Parathyroid adenoma (tissue), 2 donors: ENCODE measurements at regions not wholly inside any gene's neighbourhood (a gene's known extent, or its start where the extent isn't known, plus 50 kb on each side); places are given as distances from the start of the nearest gene placed in this dataset.

Experiments used
- H2AFZ ChIP-seq: fragments of 300-600 bp; sonication (generic); one replicate; pipeline ENCODE4 v1.7.0; 2017; ENCODE audit warnings: antibody characterized with exemption, mild to moderate bottlenecking
- H3K27ac ChIP-seq: fragments of 300-600 bp; sonication (generic); one replicate; pipeline ENCODE4 v1.7.0; 2017
- H3K27me3 ChIP-seq: fragments of 300-600 bp; sonication (generic); one replicate; pipeline ENCODE4 v1.7.0; 2017; ENCODE audit warnings: low read length; ENCODE audit not compliant: control insufficient read depth, insufficient read depth
- H3K36me3 ChIP-seq: fragments of 300-600 bp; sonication (generic); one replicate; pipeline ENCODE4 v1.7.0; 2017; ENCODE audit warnings: low read length; ENCODE audit not compliant: control insufficient read depth, insufficient read depth
- H3K4me1 ChIP-seq: fragments of 300-600 bp; sonication (generic); one replicate; pipeline ENCODE4 v1.7.0; 2017; ENCODE audit warnings: control low read depth
- H3K4me2 ChIP-seq: fragments of 300-600 bp; sonication (generic); one replicate; pipeline ENCODE4 v1.7.0; 2017; ENCODE audit warnings: low read length
- H3K4me3 ChIP-seq: fragments of 300-600 bp; sonication (generic); one replicate; pipeline ENCODE4 v1.7.0; 2017; ENCODE audit warnings: low read depth, low read length
- H3K79me2 ChIP-seq: fragments of 300-600 bp; sonication (generic); one replicate; pipeline ENCODE4 v1.7.0; 2017; ENCODE audit warnings: control low read depth
- H3K9ac ChIP-seq: fragments of 300-600 bp; sonication (generic); one replicate; pipeline ENCODE4 v1.7.0; 2017; ENCODE audit warnings: mild to moderate bottlenecking
- H3K9me3 ChIP-seq: fragments of 300-600 bp; sonication (generic); one replicate; pipeline ENCODE4 v1.7.0; 2017; ENCODE audit warnings: low read length; ENCODE audit not compliant: control insufficient read depth
- CTCF ChIP-seq: fragments of 300-600 bp; sonication (generic); IDR thresholded peaks from one replicate; pipeline ENCODE4 v1.7.0; 2017; ENCODE audit warnings: antibody characterized with exemption, mild to moderate bottlenecking
- donor health status: primary hyperparathyroidism.

GRCh38 chr16:72430121-72430520 lies 258.2 kb upstream of the PMFBP1 start:
- H3K4me2 ChIP-seq = no peak overlapping the region
- H3K36me3 ChIP-seq = no peaks in the 10 kb centered on the region
- H3K9ac ChIP-seq = no peak overlapping the region
- H3K79me2 ChIP-seq = no peaks in the 10 kb centered on the region
- H3K4me1 ChIP-seq = no peaks in the 10 kb centered on the region
- H3K27me3 ChIP-seq = no peaks in the 10 kb centered on the region
- H2AFZ ChIP-seq = no peak overlapping the region
- no peak overlapping the region for H3K27ac ChIP-seq
- H3K9me3 ChIP-seq = no peaks in the 10 kb centered on the region
- H3K4me3 ChIP-seq = no peak overlapping the region
- TF ChIP-seq CTCF = no peak

- H3K4me3 ChIP-seq = no peak overlapping the region
- no peak for TF ChIP-seq CTCF
- no peaks in the 10 kb centered on the region for H3K27me3 ChIP-seq
- H3K9ac ChIP-seq = no peak overlapping the region
- no peak overlapping the region for H2AFZ ChIP-seq
- no peak overlapping the region for H3K27ac ChIP-seq
- no peaks in the 10 kb centered on the region for H3K36me3 ChIP-seq
- no peaks in the 10 kb centered on the region for H3K79me2 ChIP-seq
- no peaks in the 10 kb centered on the region for H3K4me1 ChIP-seq
- no peak overlapping the region for H3K4me2 ChIP-seq
- no peaks in the 10 kb centered on the region for H3K9me3 ChIP-seq
Observed at GRCh38 chr16:72429671-72430081, 257.7 kb upstream of the PMFBP1 start.

GRCh38 chr16:72428681-72429376 lies 256.9 kb upstream of the PMFBP1 start:
- Histone ChIP-seq H2AFZ (no peak overlapping the region), H3K9ac (no peak overlapping the region), H3K4me1 (no peaks in the 10 kb centered on the region), H3K4me2 (no peak overlapping the region), H3K4me3 (no peak overlapping the region), H3K36me3 (no peaks in the 10 kb centered on the region), H3K9me3 (no peaks in the 10 kb centered on the region), H3K27me3 (no peaks in the 10 kb centered on the region), H3K27ac (no peak overlapping the region), H3K79me2 (no peaks in the 10 kb centered on the region)
- TF ChIP-seq CTCF = no peak

GRCh38 chr16:72427783-72428331 lies 255.9 kb upstream of the PMFBP1 start:
- no peaks in the 10 kb centered on the region for H3K27me3 ChIP-seq
- TF ChIP-seq CTCF = no peak
- no peaks in the 10 kb centered on the region for H3K9me3 ChIP-seq
- no peak overlapping the region for H3K4me2 ChIP-seq
- no peaks in the 10 kb centered on the region for H3K79me2 ChIP-seq
- H3K27ac ChIP-seq = no peak overlapping the region
- no peaks in the 10 kb centered on the region for H3K4me1 ChIP-seq
- no peak overlapping the region for H3K9ac ChIP-seq
- no peak overlapping the region for H3K4me3 ChIP-seq
- H2AFZ ChIP-seq = no peak overlapping the region
- H3K36me3 ChIP-seq = no peaks in the 10 kb centered on the region
